ENCODE measurements at regions not wholly inside any gene's neighbourhood (a gene's known extent, or its start where the extent isn't known, plus 50 kb on each side); places are given as distances from the start of the nearest gene placed in this dataset.
"Not testable (repeated sequence)": the region's sequence is repeated elsewhere in the genome, so short reads cannot be mapped to it uniquely, and the experiment has no call there.

DNA sequence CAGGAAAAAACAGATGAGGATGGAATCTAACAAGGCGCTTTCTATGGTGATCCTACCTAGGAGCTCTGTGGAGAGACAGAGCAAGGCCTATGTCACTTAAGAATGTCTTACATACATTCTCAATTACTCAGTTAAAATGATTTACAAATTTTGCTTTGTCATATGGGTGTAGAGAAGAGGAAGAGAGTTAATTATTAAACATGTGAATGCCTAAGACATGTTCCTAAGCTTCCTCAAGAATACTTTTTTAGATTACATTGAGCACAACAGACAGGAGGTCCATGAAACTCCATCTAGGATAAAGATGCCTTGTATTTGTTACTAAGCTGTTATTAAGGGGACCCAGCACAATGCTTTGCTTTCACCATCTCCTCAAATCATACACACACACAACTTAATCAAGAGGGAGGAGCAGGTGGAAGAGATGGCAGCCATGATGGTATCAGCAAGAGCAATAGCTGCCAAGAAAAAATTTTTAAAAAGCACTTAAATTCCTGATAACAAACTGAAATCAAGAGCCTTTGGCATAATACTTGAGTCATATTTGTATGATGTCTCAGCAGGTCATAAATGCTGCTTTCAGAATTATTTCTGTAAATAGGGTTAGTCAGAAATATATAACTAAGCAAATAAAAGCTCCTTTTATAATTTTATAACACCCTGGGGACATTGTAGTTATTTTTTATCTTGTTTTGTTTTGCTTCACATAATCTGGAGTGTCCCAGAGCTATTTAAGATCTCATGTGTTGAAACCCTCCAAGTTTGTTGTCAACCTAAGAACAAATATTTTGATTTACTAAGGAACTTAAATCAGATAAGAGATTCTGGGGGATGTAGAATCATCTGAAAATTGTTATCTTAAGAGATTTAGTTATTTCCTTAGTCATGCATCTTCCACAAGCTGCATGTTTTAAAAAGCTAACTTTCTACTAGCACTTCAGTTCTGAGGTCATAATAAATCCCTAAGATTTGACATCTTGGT, 70.0 kb upstream of the CD2AP start:
- DNase-seq: no peak

DNA sequence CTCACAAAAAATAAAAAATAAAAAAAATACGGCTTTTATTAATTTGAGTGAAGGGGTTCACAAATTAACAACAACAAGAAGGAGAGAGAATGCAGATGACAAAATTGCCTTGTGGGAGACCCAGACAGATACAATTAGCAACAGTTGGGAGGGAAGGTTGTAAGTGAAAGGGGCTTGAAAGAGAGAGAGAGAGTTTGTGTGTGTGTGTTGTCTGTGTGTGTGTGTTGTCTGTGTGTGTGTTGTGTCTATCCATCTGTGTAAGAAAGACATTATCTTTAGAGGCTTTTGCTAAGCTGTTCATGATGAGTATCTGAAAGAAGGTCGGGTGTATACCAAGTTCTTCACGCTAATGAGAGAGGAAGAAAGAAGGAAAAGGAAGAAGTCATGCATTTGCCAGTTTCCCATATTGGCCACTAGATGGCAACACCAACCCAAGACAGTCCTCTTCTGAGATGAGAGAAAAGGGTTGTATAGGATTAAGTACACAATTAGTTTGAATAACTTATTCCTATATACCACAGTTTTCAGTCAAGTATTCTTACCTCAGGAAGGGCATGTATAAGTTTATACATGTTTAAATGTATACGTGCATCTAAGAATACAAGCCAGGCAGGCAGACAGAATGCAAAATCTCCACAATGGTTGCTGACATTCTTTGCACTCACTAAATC, 63.7 kb upstream of the CD2AP start:
- DNase-seq: peak; percentile 50 to 82

DNA sequence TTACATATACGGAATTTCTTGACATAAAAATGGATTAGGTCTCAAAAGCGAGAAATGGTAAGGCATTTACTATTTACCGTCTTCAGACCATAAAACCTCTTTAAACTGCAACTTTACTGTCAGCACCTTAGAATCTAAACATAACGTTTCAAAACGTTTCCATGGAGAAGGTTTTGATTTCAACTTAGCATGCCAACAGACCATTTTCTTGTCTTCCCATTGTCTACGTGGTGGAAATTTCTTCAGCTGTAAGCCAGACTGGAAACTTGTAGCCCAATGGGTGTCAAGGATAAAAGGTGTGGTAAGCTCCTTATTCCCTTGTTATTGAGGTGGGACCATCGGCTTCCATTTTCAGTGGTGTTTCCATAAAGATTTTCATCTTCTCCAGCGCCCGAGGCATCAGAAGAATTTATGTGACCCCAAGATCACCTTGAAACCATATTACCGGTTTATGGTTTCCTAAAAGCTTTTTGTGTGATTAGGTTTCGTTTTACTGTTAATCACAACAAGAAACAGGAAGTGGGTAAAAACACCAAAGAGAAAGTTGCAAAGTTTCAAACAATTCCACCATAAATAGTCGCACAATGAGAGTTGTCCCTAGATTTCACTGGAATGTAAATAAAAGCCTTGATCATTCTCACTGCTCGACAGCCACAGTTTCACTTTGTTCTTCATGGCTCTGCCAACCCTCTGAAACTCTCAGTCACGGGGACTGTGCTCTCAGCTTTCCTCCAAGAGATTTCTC, 63.0 kb upstream of the CD2AP start:
- DNase-seq: peak; percentile 31 to 52

DNA sequence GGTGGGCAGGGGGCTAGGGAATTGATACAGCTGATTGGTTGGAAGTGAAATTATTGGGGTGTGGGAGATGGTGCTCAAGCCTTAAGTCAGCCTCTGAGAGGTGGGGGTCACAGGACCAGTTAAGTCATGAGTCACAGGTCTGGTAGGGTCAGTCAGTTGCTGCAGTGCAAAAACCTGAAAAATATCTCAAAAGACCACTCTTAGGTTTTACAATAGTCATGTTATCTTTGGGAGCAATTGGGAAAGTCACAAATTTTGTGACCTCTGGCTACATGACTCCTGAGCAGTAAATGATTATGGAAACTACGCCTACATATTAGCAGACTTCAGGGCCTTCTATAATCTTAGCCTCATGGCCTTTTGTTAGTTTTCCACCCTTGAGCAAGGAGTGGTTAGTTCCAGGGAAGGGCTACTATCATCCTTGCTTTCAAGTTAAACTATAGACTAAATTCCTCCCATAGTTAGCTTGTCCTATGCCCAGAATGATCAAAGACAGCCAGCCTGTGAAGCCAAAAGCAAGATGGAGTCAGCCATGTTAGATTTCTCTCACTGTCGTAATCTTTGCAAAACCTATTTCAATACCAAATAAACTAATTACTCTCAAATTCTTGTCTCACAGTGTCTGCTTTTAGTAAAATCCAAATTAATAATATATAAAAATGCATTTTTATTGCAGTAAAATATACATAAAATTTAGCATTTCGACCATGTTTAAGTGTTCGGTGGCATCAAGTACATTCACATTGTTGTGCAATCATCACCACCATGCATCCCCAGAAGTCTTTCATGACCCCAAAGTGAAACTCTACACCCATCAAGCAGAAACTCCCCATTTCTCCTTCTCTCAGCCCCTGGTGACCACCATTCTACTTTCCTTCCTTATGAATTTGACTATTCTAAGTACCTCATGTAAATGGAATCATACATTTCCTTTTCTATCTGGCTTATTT, 60.9 kb upstream of the CD2AP start:
- no peak for DNase-seq

DNA sequence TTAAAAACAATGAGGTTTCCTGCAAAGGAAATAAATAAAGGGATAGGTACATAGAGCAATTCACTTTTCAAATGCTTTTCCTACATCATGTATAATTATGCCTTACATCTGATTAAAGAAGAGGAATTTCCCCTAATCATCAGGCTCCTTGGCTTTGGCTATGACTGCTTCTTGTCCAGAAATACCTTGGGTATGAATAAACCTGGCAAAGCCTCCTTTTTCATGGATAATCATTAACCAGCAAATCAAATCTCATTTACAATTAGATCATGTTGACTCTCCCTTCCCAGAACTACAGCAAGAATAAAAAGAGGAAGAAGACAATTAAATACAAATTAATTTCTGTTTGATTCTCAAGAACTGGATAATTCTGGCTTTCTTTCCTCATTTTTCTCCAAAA, 58.0 kb upstream of the CD2AP start:
- no peak for DNase-seq

DNA sequence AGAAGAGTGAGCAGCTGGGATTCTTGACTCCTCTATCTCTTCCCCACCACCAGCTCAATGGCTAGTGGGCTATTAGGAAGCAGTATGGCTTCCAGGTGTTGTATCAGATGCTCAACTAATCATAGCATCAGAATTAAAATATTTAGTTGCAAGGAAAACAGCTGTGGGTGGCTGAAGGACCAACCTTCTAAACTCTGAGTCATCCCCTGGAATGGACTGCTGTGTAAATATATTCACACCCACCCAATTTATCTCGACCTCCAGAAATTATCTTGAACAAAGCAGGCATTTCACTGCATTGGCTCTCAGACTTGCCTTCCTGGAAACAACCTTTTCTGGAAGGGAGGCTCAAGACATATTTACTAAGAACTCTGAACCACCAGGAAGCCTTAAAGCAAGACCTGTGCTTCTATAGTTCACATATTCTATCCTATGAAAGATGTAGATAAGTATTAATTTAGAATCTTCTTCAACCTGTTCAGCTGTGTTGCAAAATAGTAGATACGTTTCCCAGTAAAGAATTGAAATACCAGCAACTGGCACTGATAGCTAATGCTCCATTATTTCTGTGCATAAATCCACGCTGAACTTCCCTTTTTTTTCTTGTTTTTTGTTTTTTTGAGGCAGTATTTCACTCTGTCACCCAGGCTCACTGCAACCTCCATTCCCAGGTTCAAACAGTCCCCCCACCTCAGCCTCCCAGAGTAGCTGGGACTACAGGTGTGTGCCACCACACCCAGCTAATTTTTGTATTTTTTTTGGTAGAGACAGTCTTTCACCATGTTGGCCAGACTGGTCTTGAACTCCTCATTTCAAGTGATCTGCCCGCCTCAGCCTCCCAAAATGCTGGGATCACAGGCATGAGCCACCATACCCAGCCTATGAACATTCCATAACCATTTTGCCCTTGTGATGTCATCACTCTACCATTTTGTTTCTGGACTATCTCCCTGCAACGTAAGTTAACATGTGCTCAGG, 56.9 kb upstream of the CD2AP start:
- no peak for DNase-seq

DNA sequence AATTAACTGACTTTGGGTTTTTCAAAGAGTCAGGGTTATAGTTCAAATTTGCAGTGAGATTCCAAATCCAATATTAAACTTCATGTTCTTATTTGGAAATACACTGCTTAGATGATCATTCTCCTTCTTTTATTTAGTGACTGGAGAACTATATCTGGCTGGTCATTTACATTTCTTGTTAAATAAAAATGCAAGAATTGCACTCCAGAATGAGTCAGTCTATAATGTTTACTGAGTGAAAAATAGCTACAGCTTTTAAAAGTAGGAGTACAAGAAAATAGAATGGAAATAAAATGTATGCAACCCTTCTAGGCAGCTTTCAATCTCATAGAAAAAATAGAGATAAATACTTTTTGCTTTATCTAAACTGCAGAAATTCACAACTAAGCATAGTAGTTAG, 54.5 kb upstream of the CD2AP start:
- no peak for DNase-seq

DNA sequence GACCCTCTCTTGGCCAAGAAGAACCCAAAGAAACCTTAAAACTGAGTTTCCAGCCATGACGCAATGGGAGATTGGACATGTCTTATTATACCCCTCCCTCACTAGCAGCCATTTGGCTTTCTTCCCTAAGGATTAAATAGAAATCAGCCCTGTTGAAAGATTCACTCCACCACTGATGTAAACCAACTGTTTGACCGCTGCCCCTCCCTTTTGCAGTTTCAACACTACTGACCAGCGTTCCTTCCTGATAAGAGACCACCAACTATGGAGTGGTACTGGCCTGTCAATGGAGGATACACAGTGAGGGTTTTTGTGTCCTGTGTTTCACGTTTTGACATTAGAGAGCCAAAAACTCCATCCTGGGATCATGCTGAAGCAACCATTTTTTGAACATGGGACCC, 53.2 kb upstream of the CD2AP start:
- DNase-seq: no peak

DNA sequence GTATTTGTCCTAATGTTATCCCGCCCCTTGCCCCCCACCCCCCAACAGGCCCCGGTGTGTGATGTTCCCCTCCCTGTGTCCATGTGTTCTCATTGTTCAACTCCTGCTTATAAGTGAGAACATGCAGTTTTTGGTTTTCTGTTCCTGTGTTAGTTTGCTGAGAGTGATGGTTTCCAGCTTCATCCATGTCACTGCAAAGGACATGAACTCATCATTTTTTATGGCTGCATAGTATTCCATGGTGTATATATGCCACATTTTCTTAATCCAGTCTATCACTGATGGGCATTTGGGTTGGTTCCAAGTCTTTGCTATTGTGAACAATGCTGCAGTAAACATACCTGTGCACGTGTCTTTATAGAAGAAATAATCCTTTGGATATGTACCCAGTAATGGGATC, 51.9 kb upstream of the CD2AP start:
- DNase-seq: not testable (repeated sequence)

DNA sequence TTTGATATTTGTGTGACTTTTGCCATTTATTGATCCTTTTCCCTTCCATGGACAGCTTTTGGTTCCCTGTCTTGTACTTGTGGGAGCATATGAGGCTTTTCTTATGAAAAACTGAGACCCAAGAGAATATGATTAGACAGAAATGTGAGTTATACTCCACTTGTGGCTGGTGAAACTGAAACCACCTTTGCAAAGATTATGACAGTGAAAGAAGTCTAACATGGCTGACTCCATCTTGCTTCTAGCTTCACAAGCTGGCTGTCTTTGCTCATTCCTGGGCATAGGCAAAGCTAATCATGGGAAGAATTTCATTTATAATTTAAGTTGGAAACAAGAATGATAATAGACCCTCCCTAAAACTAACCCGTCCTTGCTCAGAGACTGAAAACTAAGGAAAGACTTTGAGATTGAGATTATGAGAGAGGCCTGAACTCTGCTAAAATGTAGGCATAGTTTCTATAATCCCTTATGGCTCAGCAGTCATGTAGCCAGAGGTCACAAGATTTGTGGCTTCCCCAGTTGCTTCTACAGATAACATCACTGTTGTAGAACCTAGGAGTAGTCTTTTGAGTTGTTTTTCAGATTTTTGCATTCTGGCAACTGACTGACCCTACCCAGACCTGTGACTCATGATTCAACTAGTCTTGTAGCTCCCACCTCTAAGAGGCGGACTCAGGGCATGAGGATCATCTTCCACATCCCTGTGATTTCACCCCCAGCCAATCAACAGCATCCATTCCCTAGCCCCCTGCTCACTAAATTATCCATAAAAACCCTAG, 50.9 kb upstream of the CD2AP start:
- DNase-seq: no peak

DNA sequence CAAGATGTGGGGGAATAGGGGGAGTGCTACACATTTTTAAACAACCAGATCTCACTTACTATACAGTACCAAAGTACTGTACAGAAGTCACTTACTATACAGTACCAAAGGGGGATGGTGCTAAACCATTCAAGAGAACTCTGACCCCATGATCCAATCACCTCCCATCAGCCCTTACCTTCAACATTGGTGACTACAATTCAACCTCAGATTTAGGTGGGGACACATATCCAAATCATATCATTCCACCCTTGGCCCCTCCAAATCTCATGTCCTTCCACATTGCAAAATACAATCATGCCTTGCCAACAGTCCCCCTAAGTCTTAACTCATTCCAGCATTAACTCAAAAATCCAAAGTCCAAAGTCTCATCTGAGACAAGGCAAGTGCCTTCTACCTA, 49.9 kb upstream of the CD2AP start:
- DNase-seq: no peak

Measured in inflammatory macrophage treated with lipopolysaccharide for 1 hour (primary cell).